ENCODE measurements at regions not wholly inside any gene's neighbourhood (a gene's known extent, or its start where the extent isn't known, plus 50 kb on each side); places are given as distances from the start of the nearest gene placed in this dataset.
A peak's percentile ranks its signal among the peaks of the same experiment; 100 is the strongest.

DNA sequence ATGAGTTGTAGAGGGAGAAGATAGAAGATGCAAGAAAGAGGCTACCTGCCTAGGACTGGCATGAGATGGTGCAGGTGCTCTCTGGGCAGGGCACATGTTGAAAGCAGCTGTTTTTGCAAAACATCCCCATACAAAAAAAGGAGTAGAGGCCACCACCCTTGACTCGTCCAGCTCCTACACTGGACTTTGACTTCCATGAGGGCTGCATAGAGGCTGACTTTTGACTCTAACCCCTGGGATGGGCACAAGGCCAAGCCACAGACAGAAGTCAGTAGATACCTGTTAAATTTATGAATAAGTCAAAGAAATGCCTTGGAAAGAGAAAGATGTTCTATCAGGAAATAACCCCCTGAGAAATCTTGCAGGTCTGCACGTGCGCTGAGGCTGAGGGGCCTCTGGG, 1139.1 kb upstream of the TMEM132C start:
- CTCF ChIA-PET (ENCODE audit: partially characterized antibody), result interaction anchor here (1.2 to 1.8 kb wide), 2 partner anchors 21 to 380 kb away, joined by 4 to 5 read pairs; no protein-coding TSS in a partner anchor
- TF ChIP-seq KDM5A (IDR thresholded peaks at IDR 0.05; ENCODE audit: low read length) (no peak), RAD21 (IDR thresholded peaks at IDR 0.05 in 1 of 2, conservative IDR thresholded peaks at IDR 0.05 in 1 of 2; ENCODE audit: low read depth in 2 of 2, low read length in 2 of 2) (no peak)
- TF ChIP-seq, protein P1, sequence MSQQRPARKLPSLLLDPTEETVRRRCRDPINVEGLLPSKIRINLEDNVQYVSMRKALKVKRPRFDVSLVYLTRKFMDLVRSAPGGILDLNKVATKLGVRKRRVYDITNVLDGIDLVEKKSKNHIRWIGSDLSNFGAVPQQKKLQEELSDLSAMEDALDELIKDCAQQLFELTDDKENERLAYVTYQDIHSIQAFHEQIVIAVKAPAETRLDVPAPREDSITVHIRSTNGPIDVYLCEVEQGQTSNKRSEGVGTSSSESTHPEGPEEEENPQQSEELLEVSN (IDR thresholded peaks at IDR 0.05), result no peak

More for the DNA sequence above, 1139.1 kb upstream of the TMEM132C start:
- Histone ChIP-seq H3K27ac (ENCODE audit: low read depth, low read length) (no peak overlapping the region), H4K91ac (replicated peaks; ENCODE audit: insufficient read length, low read length) (no peak overlapping the region), H3K4me1 (replicated peaks in 1 of 4; ENCODE audit: control insufficient read depth in 3 of 4, insufficient read depth in 4 of 4, low read length in 3 of 4) (no peaks in the 10 kb centered on the region; a peak in 1 of 7 replicates), H3K9me3 (ENCODE audit: insufficient read depth in 2 of 2, low read depth in 1 of 2, low read length in 1 of 2) (no peaks in the 10 kb centered on the region), H2AK5ac (ENCODE audit: low read depth, low read length) (no peak overlapping the region), H3K9ac (replicated peaks in 1 of 4; ENCODE audit: extremely low read depth in 1 of 4, low read depth in 3 of 4, low read length in 3 of 4) (no peak overlapping the region), H2BK12ac (ENCODE audit: low read depth, low read length) (no peak overlapping the region), H2BK120ac (replicated peaks; ENCODE audit: low read depth, low read length) (no peak overlapping the region), H3K36me3 (ENCODE audit: control insufficient read depth in 2 of 4, insufficient read depth in 4 of 4, low read length in 3 of 4) (no peaks in the 10 kb centered on the region), H3K79me2 (ENCODE audit: control insufficient read depth in 1 of 2, insufficient read depth in 2 of 2, low read length in 2 of 2) (no peaks in the 10 kb centered on the region), H3K18ac (ENCODE audit: extremely low read depth, low read length) (no peak overlapping the region), H3K4me2 (ENCODE audit: insufficient read depth in 1 of 2, low read depth in 2 of 2, low read length in 2 of 2) (no peak overlapping the region), H3K79me1 (ENCODE audit: low read depth, low read length) (no peaks in the 10 kb centered on the region), H3K4ac (replicated peaks; ENCODE audit: insufficient read length, low read depth, low read length) (no peak overlapping the region), H4K5ac (ENCODE audit: insufficient read length, low read depth, low read length) (no peak overlapping the region), H4K20me1 (replicated peaks in 1 of 2; ENCODE audit: control insufficient read depth in 1 of 2, insufficient read depth in 2 of 2, low read length in 2 of 2) (no peaks in the 10 kb centered on the region), H3K23me2 (ENCODE audit: low read depth, low read length) (no peaks in the 10 kb centered on the region), H4K8ac (ENCODE audit: extremely low read depth, insufficient read depth, low read length) (no peak overlapping the region), H2BK5ac (ENCODE audit: low read depth, low read length) (no peak overlapping the region), H2AFZ (ENCODE audit: low read length) (no peak overlapping the region), H3K14ac (ENCODE audit: insufficient read length) (no peak overlapping the region), H3K4me3 (ENCODE audit: extremely low read depth in 1 of 4, insufficient read depth in 2 of 4, low read depth in 3 of 4, low read length in 4 of 4) (no peak overlapping the region), H3K23ac (ENCODE audit: insufficient read length) (no peak overlapping the region), H3K27me3 (replicated peaks in 1 of 4; ENCODE audit: control insufficient read depth in 3 of 4, extremely low read depth in 1 of 4, insufficient read depth in 3 of 4, low read length in 3 of 4) (no peaks in the 10 kb centered on the region), H2BK20ac (ENCODE audit: low read length) (0 out of 2 replicates have a peak overlapping the region, but pooled peaks have one; percentile 48), H3K56ac (replicated peaks; ENCODE audit: insufficient read length, low read depth, low read length) (no peak overlapping the region), H2BK15ac (ENCODE audit: low read length) (no peak overlapping the region)
- 84% methylated on average over 3 of the region's 3 CpGs; no CpG with 5 or more reads in 1 of the 2 experiments for WGBS, 2 experiments (ENCODE audit: extremely low coverage in 1 of 2, insufficient coverage in 1 of 2, insufficient read length in 1 of 2, insufficient replicate concordance in 2 of 2, low coverage in 1 of 2, low lambda C conversion rate in 2 of 2, missing lambda C conversion rate in 1 of 2)
- no peak for DNase-seq (ENCODE audit: low read depth in 1 of 2, low spot score in 2 of 2)
- FAIRE-seq, result no peak
- POLR2A ChIA-PET (ENCODE audit: partially characterized antibody), result no interaction called here
